Gastrocnemius medialis (tissue), 4 donors: ENCODE measurements at regions not wholly inside any gene's neighbourhood (a gene's known extent, or its start where the extent isn't known, plus 50 kb on each side); places are given as distances from the start of the nearest gene placed in this dataset.

ENCODE experiments used
- ATAC-seq, 2 donors: fragments of 150-250 bp; one replicate each; pipeline ENCODE4 v1.9.1; 2016
- DNase-seq, 2 donors: peaks; one replicate each; pipeline ENCODE4 v3.0.0-alpha.2; 2019
- H3K27ac ChIP-seq, 4 donors: fragments of 200-600 bp; sonication (generic); 1 replicate in 1 of 4; 2 replicates in 3 of 4; pipeline ENCODE4 v1.5.1; 2016 to 2018; ENCODE audit warnings: mild to moderate bottlenecking in 2 of 4, moderate library complexity in 1 of 4
- H3K27me3 ChIP-seq, 3 donors: fragments of 200-600 bp; sonication (generic) in 2 of 3; 1 replicate in 1 of 3; 2 replicates in 2 of 3; pipeline versions ENCODE4 v1.5.1 to v1.6.0; 2016 to 2019; ENCODE audit warnings: mild to moderate bottlenecking in 1 of 3, moderate library complexity in 1 of 3
- H3K36me3 ChIP-seq, 2 donors: fragments of 200-600 bp; sonication (generic) in 1 of 2; one replicate each; pipeline ENCODE4 v1.5.1; 2017 to 2018
- H3K4me1 ChIP-seq, 2 donors: fragments of 200-600 bp; sonication (generic) in 1 of 2; one replicate each; pipeline ENCODE4 v1.5.1; 2016 to 2017; ENCODE audit warnings: mild to moderate bottlenecking in 2 of 2
- H3K4me3 ChIP-seq, 4 donors: fragments of 200-600 bp; sonication (generic) in 3 of 4; 1 replicate in 1 of 4; 2 replicates in 3 of 4; pipeline ENCODE4 v1.5.1; 2016 to 2019; ENCODE audit warnings: mild to moderate bottlenecking in 2 of 4
- H3K9me3 ChIP-seq, 3 donors: fragments of 200-600 bp; sonication (generic) in 2 of 3; 1 replicate in 1 of 3; 2 replicates in 2 of 3; pipeline ENCODE4 v1.5.1; 2016 to 2019
- POLR2A ChIP-seq, 2 donors: fragments of 450-650 bp; IDR thresholded peaks; one replicate each; pipeline ENCODE4 v1.6.1; 2017; ENCODE audit warnings: antibody characterized with exemption in 2 of 2, mild to moderate bottlenecking in 2 of 2, moderate library complexity in 2 of 2
- in situ Hi-C, 4 donors: fragments of 200-750 bp; cut with MboI; loops; one replicate each; pipeline versions ENCODE4 v1.15.0 to v1.8.0; 2017; ENCODE audit warnings: low sequenced_read_pairs in 4 of 4
- intact Hi-C: fragments of 100-400 bp; cut with DNase I; formaldehyde crosslinking; loops from one replicate; pipeline ENCODE4 v1.15.1; 2023; ENCODE audit warnings: low total_unique reads
- TF ChIP-seq, protein P1 (sequence below), 5 experiments: fragments of 450-650 bp in 3 of 5; fragments of 200-600 bp in 2 of 5; sonication (generic) in 2 of 5; IDR thresholded peaks in 4 of 5; conservative IDR thresholded peaks in 1 of 5; 1 replicate in 4 of 5; 2 replicates in 1 of 5; pipeline ENCODE4 v1.5.1; 2016 to 2019; ENCODE audit warnings: antibody characterized with exemption in 5 of 5, mild to moderate bottlenecking in 3 of 5, moderate library complexity in 3 of 5

DNA sequence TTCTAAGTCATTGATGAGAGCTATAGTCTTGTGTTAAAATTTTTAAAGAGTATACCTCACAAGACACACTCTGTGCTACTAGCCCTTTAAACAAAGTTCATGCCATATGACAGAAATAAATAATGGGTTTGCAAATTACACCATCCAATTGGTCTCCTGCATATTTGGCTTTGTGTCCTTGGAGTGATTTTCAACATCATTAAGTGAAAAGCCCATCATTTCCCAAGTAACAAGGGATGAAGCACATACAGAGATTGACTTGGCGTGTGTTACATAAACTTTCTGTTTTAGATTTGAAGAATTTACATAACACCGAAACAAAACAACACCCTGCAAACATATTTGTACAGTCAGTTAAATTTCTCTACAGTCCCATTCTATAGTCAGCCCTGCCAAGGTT lies 216.9 kb upstream of the NEIL3 start:
- ATAC-seq: no peak
- no peak for DNase-seq
- H3K27ac ChIP-seq: no peak overlapping the region
- in situ Hi-C loops: no loop called here
- H3K4me1 ChIP-seq: no peaks in the 10 kb centered on the region
- H3K36me3 ChIP-seq: no peaks in the 10 kb centered on the region
- intact Hi-C loops: no loop called here
- TF ChIP-seq, protein P1, sequence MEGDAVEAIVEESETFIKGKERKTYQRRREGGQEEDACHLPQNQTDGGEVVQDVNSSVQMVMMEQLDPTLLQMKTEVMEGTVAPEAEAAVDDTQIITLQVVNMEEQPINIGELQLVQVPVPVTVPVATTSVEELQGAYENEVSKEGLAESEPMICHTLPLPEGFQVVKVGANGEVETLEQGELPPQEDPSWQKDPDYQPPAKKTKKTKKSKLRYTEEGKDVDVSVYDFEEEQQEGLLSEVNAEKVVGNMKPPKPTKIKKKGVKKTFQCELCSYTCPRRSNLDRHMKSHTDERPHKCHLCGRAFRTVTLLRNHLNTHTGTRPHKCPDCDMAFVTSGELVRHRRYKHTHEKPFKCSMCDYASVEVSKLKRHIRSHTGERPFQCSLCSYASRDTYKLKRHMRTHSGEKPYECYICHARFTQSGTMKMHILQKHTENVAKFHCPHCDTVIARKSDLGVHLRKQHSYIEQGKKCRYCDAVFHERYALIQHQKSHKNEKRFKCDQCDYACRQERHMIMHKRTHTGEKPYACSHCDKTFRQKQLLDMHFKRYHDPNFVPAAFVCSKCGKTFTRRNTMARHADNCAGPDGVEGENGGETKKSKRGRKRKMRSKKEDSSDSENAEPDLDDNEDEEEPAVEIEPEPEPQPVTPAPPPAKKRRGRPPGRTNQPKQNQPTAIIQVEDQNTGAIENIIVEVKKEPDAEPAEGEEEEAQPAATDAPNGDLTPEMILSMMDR (IDR thresholded peaks at IDR 0.05 in 4 of 5, conservative IDR thresholded peaks at IDR 0.05 in 1 of 5): no peak
- TF ChIP-seq POLR2A (IDR thresholded peaks at IDR 0.05): no peak
- H3K9me3 ChIP-seq: no peaks in the 10 kb centered on the region
- H3K4me3 ChIP-seq: no peak overlapping the region
- no peaks in the 10 kb centered on the region for H3K27me3 ChIP-seq

DNA sequence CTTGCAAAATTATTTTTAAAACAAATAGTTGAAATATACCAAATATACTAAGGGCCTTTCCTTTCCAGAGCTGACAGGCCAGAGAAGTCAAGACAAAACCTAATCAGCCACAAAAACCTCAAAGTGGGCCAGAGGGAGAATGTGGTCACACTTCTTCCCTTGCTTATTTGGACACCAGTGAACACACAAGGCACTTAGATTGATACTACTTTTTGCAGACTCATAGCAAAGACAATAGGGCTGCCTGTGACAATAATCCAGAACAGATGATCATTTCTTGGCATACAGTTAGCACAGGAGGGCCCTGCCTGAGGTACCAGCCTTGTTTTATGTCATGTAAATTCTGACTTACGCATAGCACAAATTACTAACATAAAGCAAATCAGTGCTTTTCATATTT lies 215.7 kb upstream of the NEIL3 start:
- H3K27ac ChIP-seq: no peak overlapping the region
- in situ Hi-C loops (no loop called here), intact Hi-C loops (no loop called here)
- no peak overlapping the region for H3K4me3 ChIP-seq
- TF ChIP-seq, protein P1 (IDR thresholded peaks at IDR 0.05 in 4 of 5, conservative IDR thresholded peaks at IDR 0.05 in 1 of 5): no peak
- H3K9me3 ChIP-seq: no peaks in the 10 kb centered on the region
- no peaks in the 10 kb centered on the region for H3K4me1 ChIP-seq
- no peak for ATAC-seq
- no peaks in the 10 kb centered on the region for H3K27me3 ChIP-seq
- no peaks in the 10 kb centered on the region for H3K36me3 ChIP-seq
- DNase-seq: no peak

DNA sequence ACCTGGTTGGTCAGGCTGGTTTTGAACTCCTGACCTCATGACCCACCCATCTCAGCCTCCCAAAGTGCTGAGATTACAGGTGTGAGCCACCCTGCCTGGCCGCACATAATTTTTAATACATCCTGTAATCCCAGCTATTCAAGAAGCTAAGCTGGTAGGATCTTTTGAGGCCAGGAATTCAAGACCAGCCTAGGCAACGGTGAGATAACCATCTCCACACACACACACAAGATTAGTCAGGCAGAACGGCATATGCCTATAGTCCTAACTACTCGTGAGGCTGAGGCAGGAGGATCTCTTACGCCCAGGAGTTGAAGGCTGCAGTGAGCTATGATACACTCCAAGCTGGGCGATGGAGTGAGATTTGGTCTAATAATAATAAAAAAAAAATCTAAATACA lies 212.4 kb upstream of the NEIL3 start:
- ATAC-seq (no peak), DNase-seq (no peak)
- no peak overlapping the region for H3K4me3 ChIP-seq
- intact Hi-C loops: no loop called here
- H3K4me1 ChIP-seq: no peaks in the 10 kb centered on the region
- H3K9me3 ChIP-seq: no peaks in the 10 kb centered on the region
- H3K27me3 ChIP-seq: no peaks in the 10 kb centered on the region
- H3K27ac ChIP-seq: no peak overlapping the region
- H3K36me3 ChIP-seq: no peaks in the 10 kb centered on the region
- TF ChIP-seq, protein P1 (IDR thresholded peaks at IDR 0.05 in 4 of 5, conservative IDR thresholded peaks at IDR 0.05 in 1 of 5): no peak
- no peak for TF ChIP-seq POLR2A (IDR thresholded peaks at IDR 0.05)
- in situ Hi-C loops: no loop called here

DNA sequence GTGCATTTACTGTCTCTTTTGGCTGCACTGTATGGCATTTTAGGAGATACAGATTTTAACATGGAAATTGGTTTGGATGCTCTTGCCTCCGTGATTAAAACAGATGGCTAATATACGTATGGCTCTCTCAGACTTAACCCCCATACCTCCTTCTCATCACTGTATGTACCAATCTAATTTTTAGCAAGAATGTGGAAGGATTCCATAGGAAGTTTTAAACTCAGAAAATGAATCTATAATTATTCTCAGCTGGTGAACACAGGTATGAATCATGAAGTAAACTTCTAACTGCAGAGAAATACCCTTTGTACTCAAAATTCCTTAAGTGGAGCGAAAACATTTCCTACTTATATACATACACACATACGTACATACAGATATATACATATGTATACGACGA lies 210.5 kb upstream of the NEIL3 start:
- in situ Hi-C loops: no loop called here
- H3K4me1 ChIP-seq: no peaks in the 10 kb centered on the region
- H3K36me3 ChIP-seq: no peaks in the 10 kb centered on the region
- H3K27ac ChIP-seq: no peak overlapping the region
- ATAC-seq: no peak
- no peak for DNase-seq
- intact Hi-C loops: no loop called here
- H3K4me3 ChIP-seq: no peak overlapping the region
- TF ChIP-seq, protein P1 (IDR thresholded peaks at IDR 0.05 in 4 of 5, conservative IDR thresholded peaks at IDR 0.05 in 1 of 5): no peak
- TF ChIP-seq POLR2A (IDR thresholded peaks at IDR 0.05): no peak
- H3K27me3 ChIP-seq: no peaks in the 10 kb centered on the region
- H3K9me3 ChIP-seq: no peaks in the 10 kb centered on the region

DNA sequence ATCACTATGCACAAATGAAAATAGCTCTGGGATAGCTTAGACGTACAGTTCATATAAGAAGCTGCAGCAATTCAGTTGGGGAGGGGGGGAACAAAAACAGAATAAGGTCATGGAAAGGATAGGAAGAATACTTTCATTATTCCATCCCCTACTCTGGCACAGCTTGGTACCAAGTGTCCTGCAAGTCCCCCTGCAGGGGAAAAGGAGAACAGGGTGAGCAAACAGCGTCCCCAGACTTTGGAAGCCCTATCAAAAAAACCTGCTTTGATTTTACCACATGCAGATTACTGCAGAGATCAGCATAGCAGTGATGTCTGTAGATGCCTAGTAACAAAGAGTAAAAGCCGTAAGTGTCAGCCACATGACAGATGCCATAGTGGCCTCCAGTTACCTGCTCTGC lies 209.4 kb upstream of the NEIL3 start:
- ATAC-seq: no peak
- intact Hi-C loops (no loop called here), in situ Hi-C loops (no loop called here)
- TF ChIP-seq, protein P1 (IDR thresholded peaks at IDR 0.05 in 4 of 5, conservative IDR thresholded peaks at IDR 0.05 in 1 of 5): no peak
- TF ChIP-seq POLR2A (IDR thresholded peaks at IDR 0.05): no peak
- H3K9me3 ChIP-seq: no peaks in the 10 kb centered on the region
- no peak overlapping the region for H3K4me3 ChIP-seq
- no peak overlapping the region for H3K27ac ChIP-seq
- DNase-seq: no peak
- H3K4me1 ChIP-seq: no peaks in the 10 kb centered on the region
- no peaks in the 10 kb centered on the region for H3K36me3 ChIP-seq
- no peaks in the 10 kb centered on the region for H3K27me3 ChIP-seq
